GM23338 (cell line): ENCODE measurements at regions not wholly inside any gene's neighbourhood (a gene's known extent, or its start where the extent isn't known, plus 50 kb on each side); places are given as distances from the start of the nearest gene placed in this dataset.

Experiments
- ATAC-seq: fragments of 200-7000 bp; cut with Tn5 transposase; 3 replicates; pipeline ENCODE4 v1.9.1; 2020
- DNase-seq: peaks from one replicate; pipeline ENCODE4 v3.0.0-alpha.2; 2015; ENCODE audit warnings: low spot score
- H2AFZ ChIP-seq: fragments of 200-600 bp; sonication (generic); 2 replicates; pipeline ENCODE4 v1.8.0; 2016; ENCODE audit warnings: antibody characterized with exemption, mild to moderate bottlenecking, moderate library complexity
- H3F3A ChIP-seq: fragments of 200-600 bp; sonication (generic); replicated peaks from 2 replicates; pipeline ENCODE4 v1.8.0; 2017; ENCODE audit warnings: antibody characterized with exemption, mixed run types, low read depth
- H3K27ac ChIP-seq: fragments of 200-600 bp; sonication (generic); 2 replicates; pipeline ENCODE4 v1.6.1; 2016; ENCODE audit warnings: low read depth
- H3K27me3 ChIP-seq: fragments of 200-600 bp; sonication (generic); 2 replicates; pipeline ENCODE4 v1.8.0; 2016; ENCODE audit warnings: mild to moderate bottlenecking, mixed run types, moderate library complexity; ENCODE audit not compliant: insufficient read depth
- H3K36me3 ChIP-seq: fragments of 200-600 bp; sonication (generic); 2 replicates; pipeline ENCODE4 v1.8.0; 2016; ENCODE audit warnings: mild to moderate bottlenecking; ENCODE audit not compliant: insufficient read depth
- H3K4me1 ChIP-seq: fragments of 200-600 bp; sonication (generic); 2 replicates; pipeline ENCODE4 v1.8.0; 2016; ENCODE audit warnings: mild to moderate bottlenecking, moderate library complexity; ENCODE audit not compliant: insufficient read depth
- H3K4me2 ChIP-seq: fragments of 200-600 bp; sonication (generic); 2 replicates; pipeline ENCODE4 v1.7.1; 2017; ENCODE audit warnings: mixed run types
- H3K4me3 ChIP-seq: fragments of 200-600 bp; sonication (generic); 2 replicates; pipeline ENCODE4 v1.6.1; 2016; ENCODE audit warnings: mixed run types
- H3K79me2 ChIP-seq: fragments of 200-600 bp; sonication (generic); replicated peaks from 2 replicates; pipeline ENCODE4 v1.8.0; 2017; ENCODE audit warnings: mild to moderate bottlenecking; ENCODE audit not compliant: insufficient read depth
- H3K9me2 ChIP-seq: fragments of 200-600 bp; sonication (generic); 2 replicates; pipeline ENCODE4 v1.8.0; 2017; ENCODE audit not compliant: insufficient read depth
- H4K20me1 ChIP-seq: fragments of 200-600 bp; sonication (generic); replicated peaks from 2 replicates; pipeline ENCODE4 v1.8.0; 2017; ENCODE audit warnings: mild to moderate bottlenecking; ENCODE audit not compliant: insufficient read depth
- H3K27ac Mint-ChIP-seq: 2 replicates; pipeline ENCODE4 v1.8.0; 2020; ENCODE audit warnings: inconsistent platforms, mild to moderate bottlenecking, moderate library complexity, mixed read lengths
- H3K27me3 Mint-ChIP-seq: 3 replicates; pipeline ENCODE4 v1.8.0; 2022; ENCODE audit warnings: low read depth, mild to moderate bottlenecking, moderate library complexity, mixed read lengths, inconsistent platforms; ENCODE audit not compliant: insufficient read depth, poor library complexity
- H3K36me3 Mint-ChIP-seq: 3 replicates; pipeline ENCODE4 v1.8.0; 2021; ENCODE audit warnings: low read depth, mild to moderate bottlenecking, inconsistent platforms, moderate library complexity, mixed read lengths
- H3K4me1 Mint-ChIP-seq: 3 replicates; pipeline ENCODE4 v1.8.0; 2020; ENCODE audit warnings: mild to moderate bottlenecking, inconsistent platforms, mixed read lengths
- H3K4me3 Mint-ChIP-seq: 3 replicates; pipeline ENCODE4 v1.8.0; 2021; ENCODE audit warnings: moderate library complexity, mild to moderate bottlenecking, inconsistent platforms, mixed read lengths
- H3K9me3 Mint-ChIP-seq: 3 replicates; pipeline ENCODE4 v1.8.0; 2020; ENCODE audit warnings: moderate library complexity, mild to moderate bottlenecking, inconsistent platforms, mixed read lengths
- CREB1 ChIP-seq: fragments of 250-450 bp; sonication (Bioruptor Pico); IDR thresholded peaks from 2 replicates; pipeline ENCODE4 v1.5.0; 2020; ENCODE audit warnings: low read depth, mild to moderate bottlenecking, moderate library complexity
- CTCF ChIP-seq, 2 experiments: fragments of 200-600 bp in 1 of 2; sonication (generic) in 1 of 2; conservative IDR thresholded peaks; 2 replicates each; pipeline versions ENCODE4 v1.5.1 to v1.6.1; 2016 to 2017; ENCODE audit warnings: antibody characterized with exemption in 2 of 2, low read depth in 2 of 2, mild to moderate bottlenecking in 2 of 2, moderate library complexity in 1 of 2
- ETS1 ChIP-seq: IDR thresholded peaks from 2 replicates; pipeline ENCODE4 v1.6.1; 2016; ENCODE audit warnings: antibody characterized with exemption
- EZH2 ChIP-seq: fragments of 200-600 bp; sonication (generic); IDR thresholded peaks from one replicate; pipeline ENCODE4 v1.8.0; 2017; ENCODE audit warnings: antibody characterized with exemption, mild to moderate bottlenecking, low read depth; ENCODE audit not compliant: unreplicated experiment
- EZH2phosphoT487 ChIP-seq: fragments of 200-600 bp; sonication (generic); IDR thresholded peaks from one replicate; pipeline ENCODE4 v1.8.1; 2018; ENCODE audit warnings: antibody characterized with exemption; ENCODE audit not compliant: unreplicated experiment
- JUNB ChIP-seq: IDR thresholded peaks from one replicate; pipeline ENCODE4 v1.6.1; 2016; ENCODE audit warnings: antibody characterized with exemption; ENCODE audit not compliant: unreplicated experiment
- NANOG ChIP-seq: IDR thresholded peaks from 2 replicates; pipeline ENCODE4 v1.6.1; 2016; ENCODE audit warnings: antibody characterized with exemption, borderline replicate concordance
- POLR2AphosphoS5 ChIP-seq: IDR thresholded peaks from 2 replicates; pipeline ENCODE4 v1.6.1; 2016; ENCODE audit warnings: antibody characterized with exemption, low read depth
- REST ChIP-seq: IDR thresholded peaks from one replicate; pipeline ENCODE4 v1.6.1; 2018; ENCODE audit warnings: antibody characterized with exemption; ENCODE audit not compliant: unreplicated experiment
- STAT1 ChIP-seq: IDR thresholded peaks from one replicate; pipeline ENCODE4 v1.6.1; 2016; ENCODE audit warnings: antibody characterized with exemption; ENCODE audit not compliant: unreplicated experiment
- ZNF114 ChIP-seq: fragments of 250-450 bp; sonication (Bioruptor Pico); IDR thresholded peaks from 2 replicates; pipeline ENCODE4 v1.5.0; 2020; ENCODE audit warnings: mild to moderate bottlenecking, moderate library complexity
- ZNF331 ChIP-seq: fragments of 250-450 bp; sonication (Bioruptor Pico); IDR thresholded peaks from 2 replicates; pipeline ENCODE4 v1.5.0; 2020; ENCODE audit warnings: low read depth, mild to moderate bottlenecking, moderate library complexity
- TF ChIP-seq, protein P1 (sequence below): fragments of 250-450 bp; sonication (Bioruptor Pico); IDR thresholded peaks from 2 replicates; pipeline ENCODE4 v1.5.0; 2020; ENCODE audit warnings: mild to moderate bottlenecking, moderate library complexity

- Mint-ChIP-seq H3K4me1 (no peaks in the 10 kb centered on the region), H3K27ac (no peak overlapping the region), H3K36me3 (peaks cover 26% of the 10 kb centered on the region), H3K27me3 (no peaks in the 10 kb centered on the region), H3K4me3 (no peak overlapping the region), H3K9me3 (peaks cover 99% of the 10 kb centered on the region)
- Histone ChIP-seq H3K36me3 (no peaks in the 10 kb centered on the region; the same call in 1 of the 2 replicates), H3K9me2 (no peaks in the 10 kb centered on the region), H3K4me3 (no peak overlapping the region), H3F3A (no peaks in the 10 kb centered on the region), H3K79me2 (no peaks in the 10 kb centered on the region), H3K27me3 (no peaks in the 10 kb centered on the region), H3K4me1 (no peaks in the 10 kb centered on the region), H3K4me2 (no peak overlapping the region), H2AFZ (no peak overlapping the region), H4K20me1 (no peaks in the 10 kb centered on the region), H3K27ac (no peak overlapping the region)
- TF ChIP-seq, protein P1, sequence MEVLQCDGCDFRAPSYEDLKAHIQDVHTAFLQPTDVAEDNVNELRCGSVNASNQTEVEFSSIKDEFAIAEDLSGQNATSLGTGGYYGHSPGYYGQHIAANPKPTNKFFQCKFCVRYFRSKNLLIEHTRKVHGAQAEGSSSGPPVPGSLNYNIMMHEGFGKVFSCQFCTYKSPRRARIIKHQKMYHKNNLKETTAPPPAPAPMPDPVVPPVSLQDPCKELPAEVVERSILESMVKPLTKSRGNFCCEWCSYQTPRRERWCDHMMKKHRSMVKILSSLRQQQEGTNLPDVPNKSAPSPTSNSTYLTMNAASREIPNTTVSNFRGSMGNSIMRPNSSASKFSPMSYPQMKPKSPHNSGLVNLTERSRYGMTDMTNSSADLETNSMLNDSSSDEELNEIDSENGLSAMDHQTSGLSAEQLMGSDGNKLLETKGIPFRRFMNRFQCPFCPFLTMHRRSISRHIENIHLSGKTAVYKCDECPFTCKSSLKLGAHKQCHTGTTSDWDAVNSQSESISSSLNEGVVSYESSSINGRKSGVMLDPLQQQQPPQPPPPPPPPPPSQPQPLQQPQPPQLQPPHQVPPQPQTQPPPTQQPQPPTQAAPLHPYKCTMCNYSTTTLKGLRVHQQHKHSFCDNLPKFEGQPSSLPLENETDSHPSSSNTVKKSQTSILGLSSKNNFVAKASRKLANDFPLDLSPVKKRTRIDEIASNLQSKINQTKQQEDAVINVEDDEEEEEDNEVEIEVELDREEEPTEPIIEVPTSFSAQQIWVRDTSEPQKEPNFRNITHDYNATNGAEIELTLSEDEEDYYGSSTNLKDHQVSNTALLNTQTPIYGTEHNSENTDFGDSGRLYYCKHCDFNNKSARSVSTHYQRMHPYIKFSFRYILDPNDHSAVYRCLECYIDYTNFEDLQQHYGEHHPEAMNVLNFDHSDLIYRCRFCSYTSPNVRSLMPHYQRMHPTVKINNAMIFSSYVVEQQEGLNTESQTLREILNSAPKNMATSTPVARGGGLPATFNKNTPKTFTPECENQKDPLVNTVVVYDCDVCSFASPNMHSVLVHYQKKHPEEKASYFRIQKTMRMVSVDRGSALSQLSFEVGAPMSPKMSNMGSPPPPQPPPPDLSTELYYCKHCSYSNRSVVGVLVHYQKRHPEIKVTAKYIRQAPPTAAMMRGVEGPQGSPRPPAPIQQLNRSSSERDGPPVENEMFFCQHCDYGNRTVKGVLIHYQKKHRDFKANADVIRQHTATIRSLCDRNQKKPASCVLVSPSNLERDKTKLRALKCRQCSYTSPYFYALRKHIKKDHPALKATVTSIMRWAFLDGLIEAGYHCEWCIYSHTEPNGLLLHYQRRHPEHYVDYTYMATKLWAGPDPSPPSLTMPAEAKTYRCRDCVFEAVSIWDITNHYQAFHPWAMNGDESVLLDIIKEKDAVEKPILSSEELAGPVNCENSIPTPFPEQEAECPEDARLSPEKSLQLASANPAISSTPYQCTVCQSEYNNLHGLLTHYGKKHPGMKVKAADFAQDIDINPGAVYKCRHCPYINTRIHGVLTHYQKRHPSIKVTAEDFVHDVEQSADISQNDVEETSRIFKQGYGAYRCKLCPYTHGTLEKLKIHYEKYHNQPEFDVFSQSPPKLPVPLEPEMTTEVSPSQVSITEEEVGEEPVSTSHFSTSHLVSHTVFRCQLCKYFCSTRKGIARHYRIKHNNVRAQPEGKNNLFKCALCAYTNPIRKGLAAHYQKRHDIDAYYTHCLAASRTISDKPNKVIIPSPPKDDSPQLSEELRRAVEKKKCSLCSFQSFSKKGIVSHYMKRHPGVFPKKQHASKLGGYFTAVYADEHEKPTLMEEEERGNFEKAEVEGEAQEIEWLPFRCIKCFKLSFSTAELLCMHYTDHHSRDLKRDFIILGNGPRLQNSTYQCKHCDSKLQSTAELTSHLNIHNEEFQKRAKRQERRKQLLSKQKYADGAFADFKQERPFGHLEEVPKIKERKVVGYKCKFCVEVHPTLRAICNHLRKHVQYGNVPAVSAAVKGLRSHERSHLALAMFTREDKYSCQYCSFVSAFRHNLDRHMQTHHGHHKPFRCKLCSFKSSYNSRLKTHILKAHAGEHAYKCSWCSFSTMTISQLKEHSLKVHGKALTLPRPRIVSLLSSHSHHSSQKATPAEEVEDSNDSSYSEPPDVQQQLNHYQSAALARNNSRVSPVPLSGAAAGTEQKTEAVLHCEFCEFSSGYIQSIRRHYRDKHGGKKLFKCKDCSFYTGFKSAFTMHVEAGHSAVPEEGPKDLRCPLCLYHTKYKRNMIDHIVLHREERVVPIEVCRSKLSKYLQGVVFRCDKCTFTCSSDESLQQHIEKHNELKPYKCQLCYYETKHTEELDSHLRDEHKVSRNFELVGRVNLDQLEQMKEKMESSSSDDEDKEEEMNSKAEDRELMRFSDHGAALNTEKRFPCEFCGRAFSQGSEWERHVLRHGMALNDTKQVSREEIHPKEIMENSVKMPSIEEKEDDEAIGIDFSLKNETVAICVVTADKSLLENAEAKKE (CRISPR knock-in tag) = no peak
- no peak for TF ChIP-seq NANOG
- no peak for TF ChIP-seq ZNF331 (CRISPR knock-in tag)
- no peak for TF ChIP-seq ZNF114 (CRISPR knock-in tag)
- TF ChIP-seq CTCF (conservative IDR thresholded peaks at IDR 0.05; ENCODE audit: low read depth in 2 of 2) = no peak
- no peak for TF ChIP-seq EZH2
- no peak for TF ChIP-seq ETS1
- TF ChIP-seq REST = no peak
- TF ChIP-seq EZH2phosphoT487 = no peak
- no peak for TF ChIP-seq STAT1
- TF ChIP-seq JUNB = no peak
- no peak for TF ChIP-seq POLR2AphosphoS5
- no peak for TF ChIP-seq CREB1 (CRISPR knock-in tag)
- ATAC-seq = no peak
- DNase-seq = no peak
Observed at GRCh38 chr17:11142231-11142630, 98.8 kb upstream of the SHISA6 start.
